ENCODE measurements at regions not wholly inside any gene's neighbourhood (a gene's known extent, or its start where the extent isn't known, plus 50 kb on each side); places are given as distances from the start of the nearest gene placed in this dataset.
"Not testable (repeated sequence)": the region's sequence is repeated elsewhere in the genome, so short reads cannot be mapped to it uniquely, and the experiment has no call there.

GRCh38 chr2:186947516-186947915 lies 98.5 kb upstream of the ZSWIM2 start:
- no peak for DNase-seq (ENCODE audit: extremely low read depth, low read depth, low spot score)

- DNase-seq (ENCODE audit: extremely low read depth, low read depth, low spot score): no peak
Measured at GRCh38 chr2:186946896-186947467, 98.0 kb upstream of the ZSWIM2 start.

GRCh38 chr2:186941853-186942252 lies 92.9 kb upstream of the ZSWIM2 start:
- no peak for DNase-seq (ENCODE audit: extremely low read depth, low read depth, low spot score)

- no peak for DNase-seq (ENCODE audit: extremely low read depth, low read depth, low spot score)
Measured at GRCh38 chr2:186940463-186940862, 91.5 kb upstream of the ZSWIM2 start.

GRCh38 chr2:186934420-186934819 lies 85.5 kb upstream of the ZSWIM2 start:
- no peak for DNase-seq (ENCODE audit: extremely low read depth, low read depth, low spot score)

GRCh38 chr2:186927867-186928191 lies 78.9 kb upstream of the ZSWIM2 start:
- DNase-seq (ENCODE audit: extremely low read depth, low read depth, low spot score): no peak

- DNase-seq (ENCODE audit: extremely low read depth, low read depth, low spot score): no peak
Measured at GRCh38 chr2:186927185-186927866, 78.4 kb upstream of the ZSWIM2 start.

GRCh38 chr2:186925514-186925913 lies 76.5 kb upstream of the ZSWIM2 start:
- no peak for DNase-seq (ENCODE audit: extremely low read depth, low read depth, low spot score)

- not testable (repeated sequence) for DNase-seq (ENCODE audit: extremely low read depth, low read depth, low spot score)
Measured at GRCh38 chr2:186922316-186922715, 73.3 kb upstream of the ZSWIM2 start.

GRCh38 chr2:186919296-186919695 lies 70.3 kb upstream of the ZSWIM2 start:
- DNase-seq (ENCODE audit: extremely low read depth, low read depth, low spot score): peak; percentile 68

GRCh38 chr2:186918495-186918894 lies 69.5 kb upstream of the ZSWIM2 start:
- DNase-seq (ENCODE audit: extremely low read depth, low read depth, low spot score): no peak

GRCh38 chr2:186917866-186918265 lies 68.9 kb upstream of the ZSWIM2 start:
- DNase-seq (ENCODE audit: extremely low read depth, low read depth, low spot score): no peak

GRCh38 chr2:186913870-186914269 lies 64.9 kb upstream of the ZSWIM2 start:
- no peak for DNase-seq (ENCODE audit: extremely low read depth, low read depth, low spot score)

- no peak for DNase-seq (ENCODE audit: extremely low read depth, low read depth, low spot score)
Measured at GRCh38 chr2:186912979-186913378, 64.0 kb upstream of the ZSWIM2 start.

- no peak for DNase-seq (ENCODE audit: extremely low read depth, low read depth, low spot score)
Measured at GRCh38 chr2:186911551-186912085, 62.6 kb upstream of the ZSWIM2 start.

GRCh38 chr2:186910996-186911395 lies 62.0 kb upstream of the ZSWIM2 start:
- DNase-seq (ENCODE audit: extremely low read depth, low read depth, low spot score): no peak

- DNase-seq (ENCODE audit: extremely low read depth, low read depth, low spot score): no peak
Measured at GRCh38 chr2:186909095-186909494, 60.1 kb upstream of the ZSWIM2 start.

- DNase-seq (ENCODE audit: extremely low read depth, low read depth, low spot score): no peak
Measured at GRCh38 chr2:186907897-186908296, 58.9 kb upstream of the ZSWIM2 start.

- no peak for DNase-seq (ENCODE audit: extremely low read depth, low read depth, low spot score)
Measured at GRCh38 chr2:186903216-186903615, 54.2 kb upstream of the ZSWIM2 start.
